ENCODE measurements at regions not wholly inside any gene's neighbourhood (a gene's known extent, or its start where the extent isn't known, plus 50 kb on each side); places are given as distances from the start of the nearest gene placed in this dataset.

DNA sequence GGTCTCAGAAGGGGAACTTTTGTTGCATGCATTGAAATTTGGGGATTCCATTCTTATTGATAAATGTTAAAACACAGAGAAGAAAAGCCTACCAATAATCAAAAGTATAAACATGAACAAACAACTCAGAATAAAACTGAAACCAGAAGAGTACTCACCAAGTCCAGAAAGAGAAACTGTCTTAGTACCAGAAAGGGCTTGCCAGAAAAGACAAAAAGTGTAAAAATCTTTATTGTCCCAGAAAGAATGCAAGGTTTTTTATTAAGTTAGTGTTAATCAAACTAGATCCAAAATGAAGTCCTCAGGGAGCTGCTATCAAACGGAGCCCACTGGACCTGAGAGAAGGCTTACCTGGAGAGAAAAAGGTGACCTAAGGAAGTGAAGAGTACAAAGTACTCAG lies 897.5 kb downstream of the PCDH7 start:
- TF ChIP-seq TAF1 (IDR thresholded peaks at IDR 0.05; ENCODE audit: borderline replicate concordance, low read depth, low read length), result no peak
- no peak for TF ChIP-seq POLR2AphosphoS5 (IDR thresholded peaks at IDR 0.05; ENCODE audit: low read depth, low read length)
